GM23338 (cell line): ENCODE measurements at regions not wholly inside any gene's neighbourhood (a gene's known extent, or its start where the extent isn't known, plus 50 kb on each side); places are given as distances from the start of the nearest gene placed in this dataset.

ENCODE experiments used
- ATAC-seq: fragments of 200-7000 bp; cut with Tn5 transposase; 3 replicates; pipeline ENCODE4 v1.9.1; 2020
- DNase-seq: peaks from one replicate; pipeline ENCODE4 v3.0.0-alpha.2; 2015; ENCODE audit warnings: low spot score
- H2AFZ ChIP-seq: fragments of 200-600 bp; sonication (generic); 2 replicates; pipeline ENCODE4 v1.8.0; 2016; ENCODE audit warnings: antibody characterized with exemption, mild to moderate bottlenecking, moderate library complexity
- H3F3A ChIP-seq: fragments of 200-600 bp; sonication (generic); replicated peaks from 2 replicates; pipeline ENCODE4 v1.8.0; 2017; ENCODE audit warnings: antibody characterized with exemption, mixed run types, low read depth
- H3K27ac ChIP-seq: fragments of 200-600 bp; sonication (generic); 2 replicates; pipeline ENCODE4 v1.6.1; 2016; ENCODE audit warnings: low read depth
- H3K27me3 ChIP-seq: fragments of 200-600 bp; sonication (generic); 2 replicates; pipeline ENCODE4 v1.8.0; 2016; ENCODE audit warnings: mild to moderate bottlenecking, mixed run types, moderate library complexity; ENCODE audit not compliant: insufficient read depth
- H3K36me3 ChIP-seq: fragments of 200-600 bp; sonication (generic); 2 replicates; pipeline ENCODE4 v1.8.0; 2016; ENCODE audit warnings: mild to moderate bottlenecking; ENCODE audit not compliant: insufficient read depth
- H3K4me1 ChIP-seq: fragments of 200-600 bp; sonication (generic); 2 replicates; pipeline ENCODE4 v1.8.0; 2016; ENCODE audit warnings: mild to moderate bottlenecking, moderate library complexity; ENCODE audit not compliant: insufficient read depth
- H3K4me2 ChIP-seq: fragments of 200-600 bp; sonication (generic); 2 replicates; pipeline ENCODE4 v1.7.1; 2017; ENCODE audit warnings: mixed run types
- H3K4me3 ChIP-seq: fragments of 200-600 bp; sonication (generic); 2 replicates; pipeline ENCODE4 v1.6.1; 2016; ENCODE audit warnings: mixed run types
- H3K79me2 ChIP-seq: fragments of 200-600 bp; sonication (generic); replicated peaks from 2 replicates; pipeline ENCODE4 v1.8.0; 2017; ENCODE audit warnings: mild to moderate bottlenecking; ENCODE audit not compliant: insufficient read depth
- H3K9me2 ChIP-seq: fragments of 200-600 bp; sonication (generic); 2 replicates; pipeline ENCODE4 v1.8.0; 2017; ENCODE audit not compliant: insufficient read depth
- H4K20me1 ChIP-seq: fragments of 200-600 bp; sonication (generic); replicated peaks from 2 replicates; pipeline ENCODE4 v1.8.0; 2017; ENCODE audit warnings: mild to moderate bottlenecking; ENCODE audit not compliant: insufficient read depth
- H3K27ac Mint-ChIP-seq: 2 replicates; pipeline ENCODE4 v1.8.0; 2020; ENCODE audit warnings: inconsistent platforms, mild to moderate bottlenecking, moderate library complexity, mixed read lengths
- H3K27me3 Mint-ChIP-seq: 3 replicates; pipeline ENCODE4 v1.8.0; 2022; ENCODE audit warnings: low read depth, mild to moderate bottlenecking, moderate library complexity, mixed read lengths, inconsistent platforms; ENCODE audit not compliant: insufficient read depth, poor library complexity
- H3K36me3 Mint-ChIP-seq: 3 replicates; pipeline ENCODE4 v1.8.0; 2021; ENCODE audit warnings: low read depth, mild to moderate bottlenecking, inconsistent platforms, moderate library complexity, mixed read lengths
- H3K4me1 Mint-ChIP-seq: 3 replicates; pipeline ENCODE4 v1.8.0; 2020; ENCODE audit warnings: mild to moderate bottlenecking, inconsistent platforms, mixed read lengths
- H3K4me3 Mint-ChIP-seq: 3 replicates; pipeline ENCODE4 v1.8.0; 2021; ENCODE audit warnings: moderate library complexity, mild to moderate bottlenecking, inconsistent platforms, mixed read lengths
- H3K9me3 Mint-ChIP-seq: 3 replicates; pipeline ENCODE4 v1.8.0; 2020; ENCODE audit warnings: moderate library complexity, mild to moderate bottlenecking, inconsistent platforms, mixed read lengths
- CREB1 ChIP-seq: fragments of 250-450 bp; sonication (Bioruptor Pico); IDR thresholded peaks from 2 replicates; pipeline ENCODE4 v1.5.0; 2020; ENCODE audit warnings: low read depth, mild to moderate bottlenecking, moderate library complexity
- EZH2 ChIP-seq: fragments of 200-600 bp; sonication (generic); IDR thresholded peaks from one replicate; pipeline ENCODE4 v1.8.0; 2017; ENCODE audit warnings: antibody characterized with exemption, mild to moderate bottlenecking, low read depth; ENCODE audit not compliant: unreplicated experiment
- EZH2phosphoT487 ChIP-seq: fragments of 200-600 bp; sonication (generic); IDR thresholded peaks from one replicate; pipeline ENCODE4 v1.8.1; 2018; ENCODE audit warnings: antibody characterized with exemption; ENCODE audit not compliant: unreplicated experiment
- JUNB ChIP-seq: IDR thresholded peaks from one replicate; pipeline ENCODE4 v1.6.1; 2016; ENCODE audit warnings: antibody characterized with exemption; ENCODE audit not compliant: unreplicated experiment
- POLR2AphosphoS5 ChIP-seq: IDR thresholded peaks from 2 replicates; pipeline ENCODE4 v1.6.1; 2016; ENCODE audit warnings: antibody characterized with exemption, low read depth
- STAT1 ChIP-seq: IDR thresholded peaks from one replicate; pipeline ENCODE4 v1.6.1; 2016; ENCODE audit warnings: antibody characterized with exemption; ENCODE audit not compliant: unreplicated experiment
- ZNF114 ChIP-seq: fragments of 250-450 bp; sonication (Bioruptor Pico); IDR thresholded peaks from 2 replicates; pipeline ENCODE4 v1.5.0; 2020; ENCODE audit warnings: mild to moderate bottlenecking, moderate library complexity
- ZNF331 ChIP-seq: fragments of 250-450 bp; sonication (Bioruptor Pico); IDR thresholded peaks from 2 replicates; pipeline ENCODE4 v1.5.0; 2020; ENCODE audit warnings: low read depth, mild to moderate bottlenecking, moderate library complexity
- TF ChIP-seq, protein P1 (sequence below): IDR thresholded peaks from one replicate; pipeline ENCODE4 v1.6.1; 2018; ENCODE audit warnings: antibody characterized with exemption; ENCODE audit not compliant: unreplicated experiment
- TF ChIP-seq, protein P2 (sequence below), 2 experiments: fragments of 200-600 bp in 1 of 2; sonication (generic) in 1 of 2; conservative IDR thresholded peaks; 2 replicates each; pipeline versions ENCODE4 v1.5.1 to v1.6.1; 2016 to 2017; ENCODE audit warnings: antibody characterized with exemption in 2 of 2, low read depth in 2 of 2, mild to moderate bottlenecking in 2 of 2, moderate library complexity in 1 of 2
- TF ChIP-seq, protein P3 (sequence below): IDR thresholded peaks from 2 replicates; pipeline ENCODE4 v1.6.1; 2016; ENCODE audit warnings: antibody characterized with exemption

DNA sequence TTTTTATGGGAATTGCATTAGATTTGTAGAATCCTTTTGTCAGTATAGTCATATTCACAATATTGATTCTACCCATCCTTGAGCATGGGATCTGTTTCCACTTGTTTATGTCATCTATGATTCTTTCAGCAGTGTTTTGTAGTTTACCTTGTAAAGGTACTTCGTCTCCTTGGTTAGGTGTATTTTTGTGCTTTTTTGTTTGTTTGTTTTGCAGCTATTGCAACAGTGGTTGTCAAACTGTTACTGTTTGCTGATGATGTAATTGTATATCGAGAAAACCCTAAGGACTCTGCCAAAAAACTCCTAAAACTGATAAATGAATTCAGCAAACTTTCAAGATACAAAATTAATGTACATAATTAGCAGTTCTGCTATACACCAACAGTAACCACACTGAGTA is 127.9 kb upstream of the AR start (continued):
- TF ChIP-seq CREB1 (no peak), EZH2 (no peak), POLR2AphosphoS5 (no peak), ZNF331 (CRISPR knock-in tag) (no peak)
- TF ChIP-seq, protein P1, sequence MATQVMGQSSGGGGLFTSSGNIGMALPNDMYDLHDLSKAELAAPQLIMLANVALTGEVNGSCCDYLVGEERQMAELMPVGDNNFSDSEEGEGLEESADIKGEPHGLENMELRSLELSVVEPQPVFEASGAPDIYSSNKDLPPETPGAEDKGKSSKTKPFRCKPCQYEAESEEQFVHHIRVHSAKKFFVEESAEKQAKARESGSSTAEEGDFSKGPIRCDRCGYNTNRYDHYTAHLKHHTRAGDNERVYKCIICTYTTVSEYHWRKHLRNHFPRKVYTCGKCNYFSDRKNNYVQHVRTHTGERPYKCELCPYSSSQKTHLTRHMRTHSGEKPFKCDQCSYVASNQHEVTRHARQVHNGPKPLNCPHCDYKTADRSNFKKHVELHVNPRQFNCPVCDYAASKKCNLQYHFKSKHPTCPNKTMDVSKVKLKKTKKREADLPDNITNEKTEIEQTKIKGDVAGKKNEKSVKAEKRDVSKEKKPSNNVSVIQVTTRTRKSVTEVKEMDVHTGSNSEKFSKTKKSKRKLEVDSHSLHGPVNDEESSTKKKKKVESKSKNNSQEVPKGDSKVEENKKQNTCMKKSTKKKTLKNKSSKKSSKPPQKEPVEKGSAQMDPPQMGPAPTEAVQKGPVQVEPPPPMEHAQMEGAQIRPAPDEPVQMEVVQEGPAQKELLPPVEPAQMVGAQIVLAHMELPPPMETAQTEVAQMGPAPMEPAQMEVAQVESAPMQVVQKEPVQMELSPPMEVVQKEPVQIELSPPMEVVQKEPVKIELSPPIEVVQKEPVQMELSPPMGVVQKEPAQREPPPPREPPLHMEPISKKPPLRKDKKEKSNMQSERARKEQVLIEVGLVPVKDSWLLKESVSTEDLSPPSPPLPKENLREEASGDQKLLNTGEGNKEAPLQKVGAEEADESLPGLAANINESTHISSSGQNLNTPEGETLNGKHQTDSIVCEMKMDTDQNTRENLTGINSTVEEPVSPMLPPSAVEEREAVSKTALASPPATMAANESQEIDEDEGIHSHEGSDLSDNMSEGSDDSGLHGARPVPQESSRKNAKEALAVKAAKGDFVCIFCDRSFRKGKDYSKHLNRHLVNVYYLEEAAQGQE = no peak
- TF ChIP-seq, protein P2, sequence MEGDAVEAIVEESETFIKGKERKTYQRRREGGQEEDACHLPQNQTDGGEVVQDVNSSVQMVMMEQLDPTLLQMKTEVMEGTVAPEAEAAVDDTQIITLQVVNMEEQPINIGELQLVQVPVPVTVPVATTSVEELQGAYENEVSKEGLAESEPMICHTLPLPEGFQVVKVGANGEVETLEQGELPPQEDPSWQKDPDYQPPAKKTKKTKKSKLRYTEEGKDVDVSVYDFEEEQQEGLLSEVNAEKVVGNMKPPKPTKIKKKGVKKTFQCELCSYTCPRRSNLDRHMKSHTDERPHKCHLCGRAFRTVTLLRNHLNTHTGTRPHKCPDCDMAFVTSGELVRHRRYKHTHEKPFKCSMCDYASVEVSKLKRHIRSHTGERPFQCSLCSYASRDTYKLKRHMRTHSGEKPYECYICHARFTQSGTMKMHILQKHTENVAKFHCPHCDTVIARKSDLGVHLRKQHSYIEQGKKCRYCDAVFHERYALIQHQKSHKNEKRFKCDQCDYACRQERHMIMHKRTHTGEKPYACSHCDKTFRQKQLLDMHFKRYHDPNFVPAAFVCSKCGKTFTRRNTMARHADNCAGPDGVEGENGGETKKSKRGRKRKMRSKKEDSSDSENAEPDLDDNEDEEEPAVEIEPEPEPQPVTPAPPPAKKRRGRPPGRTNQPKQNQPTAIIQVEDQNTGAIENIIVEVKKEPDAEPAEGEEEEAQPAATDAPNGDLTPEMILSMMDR (conservative IDR thresholded peaks at IDR 0.05; ENCODE audit: low read depth in 2 of 2) = no peak
- TF ChIP-seq, protein P3, sequence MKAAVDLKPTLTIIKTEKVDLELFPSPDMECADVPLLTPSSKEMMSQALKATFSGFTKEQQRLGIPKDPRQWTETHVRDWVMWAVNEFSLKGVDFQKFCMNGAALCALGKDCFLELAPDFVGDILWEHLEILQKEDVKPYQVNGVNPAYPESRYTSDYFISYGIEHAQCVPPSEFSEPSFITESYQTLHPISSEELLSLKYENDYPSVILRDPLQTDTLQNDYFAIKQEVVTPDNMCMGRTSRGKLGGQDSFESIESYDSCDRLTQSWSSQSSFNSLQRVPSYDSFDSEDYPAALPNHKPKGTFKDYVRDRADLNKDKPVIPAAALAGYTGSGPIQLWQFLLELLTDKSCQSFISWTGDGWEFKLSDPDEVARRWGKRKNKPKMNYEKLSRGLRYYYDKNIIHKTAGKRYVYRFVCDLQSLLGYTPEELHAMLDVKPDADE = no peak

DNA sequence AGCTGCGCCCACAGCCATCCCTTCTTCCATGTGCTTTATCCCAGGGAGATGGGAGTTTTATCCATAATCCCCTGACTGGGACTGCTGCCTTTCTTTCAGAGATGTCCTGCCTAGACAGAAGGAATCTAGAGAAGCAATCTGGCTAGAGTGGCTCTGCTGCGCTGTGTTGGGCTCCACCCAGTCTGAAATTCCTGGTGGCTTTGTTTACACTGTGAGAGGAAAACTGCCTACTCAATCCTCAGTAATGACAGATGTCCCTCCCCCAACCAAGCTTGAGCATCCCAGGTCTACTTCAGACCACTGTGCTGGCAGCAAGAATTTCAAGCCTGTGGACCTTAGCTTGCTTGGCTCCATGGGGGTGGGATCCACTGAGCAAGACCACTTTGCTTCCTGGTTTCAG is 116.9 kb upstream of the AR start:
- H3K4me2 ChIP-seq = no peak overlapping the region
- ATAC-seq (no peak), DNase-seq (no peak)
- Mint-ChIP-seq H3K27me3 (peaks cover 1% of the 10 kb centered on the region), H3K27ac (no peak overlapping the region), H3K9me3 (peaks cover 2% of the 10 kb centered on the region; the same call in 1 of the 3 replicates), H3K4me3 (no peak overlapping the region), H3K36me3 (no peaks in the 10 kb centered on the region), H3K4me1 (no peaks in the 10 kb centered on the region)
- no peaks in the 10 kb centered on the region for H4K20me1 ChIP-seq
- H2AFZ ChIP-seq = no peak overlapping the region
- no peak overlapping the region for H3K27ac ChIP-seq
- no peaks in the 10 kb centered on the region for H3K27me3 ChIP-seq
- TF ChIP-seq, protein P3 = no peak
- TF ChIP-seq JUNB (no peak), EZH2phosphoT487 (no peak), CREB1 (no peak), STAT1 (no peak), ZNF114 (CRISPR knock-in tag) (no peak), EZH2 (no peak)
- TF ChIP-seq, protein P2 (conservative IDR thresholded peaks at IDR 0.05; ENCODE audit: low read depth in 2 of 2) = no peak
- no peaks in the 10 kb centered on the region for H3K9me2 ChIP-seq
- no peaks in the 10 kb centered on the region for H3K4me1 ChIP-seq
- no peaks in the 10 kb centered on the region for H3K36me3 ChIP-seq
- H3F3A ChIP-seq = no peaks in the 10 kb centered on the region
- no peak overlapping the region for H3K4me3 ChIP-seq
- H3K79me2 ChIP-seq = no peaks in the 10 kb centered on the region
